Ishikawa (cell line): ENCODE measurements at regions not wholly inside any gene's neighbourhood (a gene's known extent, or its start where the extent isn't known, plus 50 kb on each side); places are given as distances from the start of the nearest gene placed in this dataset.

Experiments
- CEBPB ChIP-seq: IDR thresholded peaks from 2 replicates; pipeline ENCODE4 v1.6.1; 2012
- CREB1 ChIP-seq: IDR thresholded peaks from 2 replicates; pipeline ENCODE4 v1.6.1; 2012; ENCODE audit warnings: low read depth
- EGR1 ChIP-seq: IDR thresholded peaks from 2 replicates; pipeline ENCODE4 v1.6.1; 2012
- EP300 ChIP-seq: IDR thresholded peaks from 2 replicates; pipeline ENCODE4 v1.6.1; 2012; ENCODE audit warnings: borderline replicate concordance
- FOXM1 ChIP-seq: IDR thresholded peaks from 2 replicates; pipeline ENCODE4 v1.6.1; 2012; ENCODE audit warnings: low read depth, borderline replicate concordance
- NFIC ChIP-seq: IDR thresholded peaks from 2 replicates; pipeline ENCODE4 v1.6.1; 2012
- RAD21 ChIP-seq: IDR thresholded peaks from 2 replicates; pipeline ENCODE4 v1.6.1; 2012; ENCODE audit warnings: low read depth
- TAF1 ChIP-seq: IDR thresholded peaks from 2 replicates; pipeline ENCODE4 v1.6.1; 2012; ENCODE audit warnings: low read depth, mild to moderate bottlenecking
- TCF12 ChIP-seq: IDR thresholded peaks from 2 replicates; pipeline ENCODE4 v1.6.1; 2012; ENCODE audit warnings: low read depth
- TEAD4 ChIP-seq: IDR thresholded peaks from 2 replicates; pipeline ENCODE4 v1.6.1; 2012
- YY1 ChIP-seq: IDR thresholded peaks from 2 replicates; pipeline ENCODE4 v1.6.1; 2012; ENCODE audit warnings: low read depth
- ZBTB7A ChIP-seq: IDR thresholded peaks from 2 replicates; pipeline ENCODE4 v1.6.1; 2012; ENCODE audit warnings: low read depth
- TF ChIP-seq, protein P1 (sequence below): IDR thresholded peaks from 2 replicates; pipeline ENCODE4 v1.6.1; 2012
- TF ChIP-seq, protein P2 (sequence below): IDR thresholded peaks from 2 replicates; pipeline ENCODE4 v1.6.1; 2012
- TF ChIP-seq, protein P3 (sequence below): IDR thresholded peaks from 2 replicates; pipeline ENCODE4 v1.6.1; 2012; ENCODE audit warnings: low read depth, mild to moderate bottlenecking

DNA sequence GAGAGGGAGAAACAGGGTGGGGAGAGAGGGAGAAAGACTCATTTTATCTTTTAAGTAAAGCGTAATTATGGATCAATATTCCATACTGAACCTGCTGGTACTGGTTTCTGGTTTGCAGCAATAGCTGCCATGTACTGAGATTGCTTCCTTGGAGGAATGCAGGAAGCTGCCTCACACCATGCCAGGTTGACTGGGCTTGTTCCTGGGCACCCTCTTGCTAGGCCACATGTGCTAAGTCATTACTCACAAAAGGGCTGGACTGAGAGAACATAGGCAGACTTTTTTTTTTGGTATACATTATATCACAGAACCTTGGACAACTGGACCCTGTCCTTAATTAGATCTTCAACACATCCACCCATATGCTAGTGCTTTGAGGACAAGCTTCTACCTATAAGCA is 193.4 kb downstream of the ZNF621 start:
- TF ChIP-seq CEBPB: no peak
- TF ChIP-seq NFIC: no peak

GRCh38 chr3:40718681-40719080 is 193.9 kb downstream of the ZNF621 start:
- TF ChIP-seq TAF1 (no peak), YY1 (no peak), NFIC (no peak), TCF12 (no peak), FOXM1 (no peak), TEAD4 (no peak), EGR1 (no peak), CREB1 (no peak), ZBTB7A (no peak)

DNA sequence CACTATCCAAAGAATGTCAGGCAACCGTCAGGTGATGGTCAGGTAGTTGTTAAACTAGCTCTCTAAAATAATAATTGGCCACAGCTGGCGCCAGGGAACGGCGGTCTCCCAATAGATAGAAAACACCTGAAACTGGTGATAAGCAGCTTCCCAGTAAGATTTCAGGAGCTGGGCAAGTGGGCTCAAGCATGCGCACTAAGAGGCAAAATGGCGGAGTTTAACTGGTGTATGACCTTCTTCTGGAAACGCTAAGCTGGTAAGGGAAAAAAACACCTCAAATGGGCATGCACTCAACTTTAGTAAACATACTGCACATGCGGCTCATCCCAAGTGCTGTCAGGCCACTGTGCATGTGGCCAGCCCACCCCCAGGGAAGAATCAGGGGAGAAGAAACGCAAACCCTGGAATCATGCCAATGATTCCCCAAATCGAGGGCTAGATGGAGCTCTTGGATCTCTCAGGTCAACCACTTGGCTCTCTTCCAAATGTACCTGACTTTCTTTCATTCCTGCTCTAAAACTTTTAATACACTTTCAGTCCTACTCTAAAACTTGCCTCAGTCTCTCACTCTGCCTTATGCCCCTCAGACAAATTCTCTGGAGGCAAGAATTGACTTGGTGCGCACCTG is 195.0 kb downstream of the ZNF621 start:
- TF ChIP-seq NFIC: peak; percentile 85
- peak; percentile 42; the same call in 1 of the 2 replicates for TF ChIP-seq RAD21
- TF ChIP-seq TAF1: no peak

- TF ChIP-seq EP300: no peak
- no peak for TF ChIP-seq NFIC
- TF ChIP-seq, protein P1, sequence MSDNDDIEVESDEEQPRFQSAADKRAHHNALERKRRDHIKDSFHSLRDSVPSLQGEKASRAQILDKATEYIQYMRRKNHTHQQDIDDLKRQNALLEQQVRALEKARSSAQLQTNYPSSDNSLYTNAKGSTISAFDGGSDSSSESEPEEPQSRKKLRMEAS: no peak
These were observed 195.6 kb downstream of the ZNF621 start for GRCh38 chr3:40720341-40720740.

DNA sequence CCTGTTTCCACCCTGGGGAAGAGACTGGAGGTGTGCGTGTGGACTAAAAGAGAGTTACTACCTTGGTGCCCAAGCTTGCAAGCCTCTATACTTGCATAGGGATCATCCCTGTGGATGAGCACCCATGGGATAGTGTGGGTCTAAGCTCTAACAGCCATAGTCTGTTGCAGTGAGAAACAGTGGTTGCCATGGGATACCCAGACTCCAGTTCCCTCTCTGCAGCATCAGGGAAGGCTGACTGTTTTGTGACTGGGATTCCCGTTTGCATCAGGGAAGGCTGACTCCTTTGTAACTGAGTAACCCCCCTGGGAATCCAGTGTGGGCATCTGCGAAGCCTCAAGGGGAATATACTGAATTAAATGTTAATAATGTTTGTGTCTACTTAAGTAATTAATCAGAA is 196.1 kb downstream of the ZNF621 start:
- TF ChIP-seq CEBPB (no peak), YY1 (no peak), FOXM1 (no peak), RAD21 (no peak), TCF12 (no peak), TAF1 (no peak), NFIC (no peak)
- TF ChIP-seq, protein P1: no peak
- TF ChIP-seq, protein P2, sequence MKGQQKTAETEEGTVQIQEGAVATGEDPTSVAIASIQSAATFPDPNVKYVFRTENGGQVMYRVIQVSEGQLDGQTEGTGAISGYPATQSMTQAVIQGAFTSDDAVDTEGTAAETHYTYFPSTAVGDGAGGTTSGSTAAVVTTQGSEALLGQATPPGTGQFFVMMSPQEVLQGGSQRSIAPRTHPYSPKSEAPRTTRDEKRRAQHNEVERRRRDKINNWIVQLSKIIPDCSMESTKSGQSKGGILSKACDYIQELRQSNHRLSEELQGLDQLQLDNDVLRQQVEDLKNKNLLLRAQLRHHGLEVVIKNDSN: no peak

DNA sequence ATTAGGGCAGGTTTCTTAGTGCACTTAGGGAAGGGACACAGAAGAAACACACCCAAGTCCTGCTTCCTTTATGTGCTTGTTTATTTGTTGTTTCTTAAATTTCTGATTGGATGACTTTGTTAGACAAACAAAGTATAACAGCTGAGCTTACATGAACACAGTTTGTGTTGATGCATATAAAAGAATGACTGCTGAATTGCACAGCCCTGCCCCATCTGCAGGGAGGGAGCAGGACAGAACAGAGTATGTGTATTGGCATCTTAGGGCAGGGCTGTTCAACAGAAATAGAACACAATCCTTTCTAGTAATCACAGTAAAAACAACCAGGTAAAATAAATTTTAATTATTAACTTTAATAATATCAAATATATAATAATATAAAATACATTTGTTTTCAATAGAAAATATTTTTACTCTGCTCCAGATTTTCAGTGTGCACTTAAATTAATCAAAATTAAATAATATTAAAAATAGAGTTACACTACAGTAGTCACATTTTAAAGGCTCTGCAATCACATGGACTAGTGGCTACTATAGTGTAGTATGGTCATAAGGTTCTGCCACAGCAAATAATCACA is 198.4 kb downstream of the ZNF621 start:
- no peak for TF ChIP-seq EP300
- TF ChIP-seq CREB1: no peak
- TF ChIP-seq YY1: no peak
- TF ChIP-seq, protein P3, sequence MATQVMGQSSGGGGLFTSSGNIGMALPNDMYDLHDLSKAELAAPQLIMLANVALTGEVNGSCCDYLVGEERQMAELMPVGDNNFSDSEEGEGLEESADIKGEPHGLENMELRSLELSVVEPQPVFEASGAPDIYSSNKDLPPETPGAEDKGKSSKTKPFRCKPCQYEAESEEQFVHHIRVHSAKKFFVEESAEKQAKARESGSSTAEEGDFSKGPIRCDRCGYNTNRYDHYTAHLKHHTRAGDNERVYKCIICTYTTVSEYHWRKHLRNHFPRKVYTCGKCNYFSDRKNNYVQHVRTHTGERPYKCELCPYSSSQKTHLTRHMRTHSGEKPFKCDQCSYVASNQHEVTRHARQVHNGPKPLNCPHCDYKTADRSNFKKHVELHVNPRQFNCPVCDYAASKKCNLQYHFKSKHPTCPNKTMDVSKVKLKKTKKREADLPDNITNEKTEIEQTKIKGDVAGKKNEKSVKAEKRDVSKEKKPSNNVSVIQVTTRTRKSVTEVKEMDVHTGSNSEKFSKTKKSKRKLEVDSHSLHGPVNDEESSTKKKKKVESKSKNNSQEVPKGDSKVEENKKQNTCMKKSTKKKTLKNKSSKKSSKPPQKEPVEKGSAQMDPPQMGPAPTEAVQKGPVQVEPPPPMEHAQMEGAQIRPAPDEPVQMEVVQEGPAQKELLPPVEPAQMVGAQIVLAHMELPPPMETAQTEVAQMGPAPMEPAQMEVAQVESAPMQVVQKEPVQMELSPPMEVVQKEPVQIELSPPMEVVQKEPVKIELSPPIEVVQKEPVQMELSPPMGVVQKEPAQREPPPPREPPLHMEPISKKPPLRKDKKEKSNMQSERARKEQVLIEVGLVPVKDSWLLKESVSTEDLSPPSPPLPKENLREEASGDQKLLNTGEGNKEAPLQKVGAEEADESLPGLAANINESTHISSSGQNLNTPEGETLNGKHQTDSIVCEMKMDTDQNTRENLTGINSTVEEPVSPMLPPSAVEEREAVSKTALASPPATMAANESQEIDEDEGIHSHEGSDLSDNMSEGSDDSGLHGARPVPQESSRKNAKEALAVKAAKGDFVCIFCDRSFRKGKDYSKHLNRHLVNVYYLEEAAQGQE: no peak
- TF ChIP-seq, protein P2: no peak
- no peak for TF ChIP-seq CEBPB
- no peak for TF ChIP-seq TEAD4
- no peak for TF ChIP-seq NFIC

DNA sequence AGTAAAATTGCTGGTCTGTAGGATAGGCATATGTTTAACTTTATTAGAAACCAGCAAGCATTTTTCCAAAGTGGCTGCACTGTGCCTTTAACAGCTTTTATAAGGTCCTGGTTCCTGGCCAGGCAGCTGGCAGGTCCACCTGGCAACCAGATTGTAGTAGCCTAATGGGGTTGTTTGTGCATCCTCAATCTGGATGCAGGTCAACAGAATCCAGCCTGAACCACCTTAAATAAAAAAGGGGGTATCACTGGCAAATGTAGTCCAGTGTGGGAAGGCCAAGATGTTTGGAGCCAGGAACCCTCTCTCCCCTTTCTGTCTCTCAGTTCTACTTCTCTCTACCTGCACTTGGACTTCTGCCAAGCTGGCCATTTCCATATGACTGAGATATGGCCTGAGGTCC is 200.3 kb downstream of the ZNF621 start:
- TF ChIP-seq, protein P1: no peak
- TF ChIP-seq YY1 (no peak), TCF12 (no peak), ZBTB7A (no peak), CREB1 (no peak), RAD21 (no peak), CEBPB (no peak), TAF1 (no peak), EP300 (no peak), NFIC (no peak), EGR1 (no peak), FOXM1 (no peak), TEAD4 (no peak)
- TF ChIP-seq, protein P3: no peak
- TF ChIP-seq, protein P2: no peak
